ENCODE measurements at regions not wholly inside any gene's neighbourhood (a gene's known extent, or its start where the extent isn't known, plus 50 kb on each side); places are given as distances from the start of the nearest gene placed in this dataset.

DNA sequence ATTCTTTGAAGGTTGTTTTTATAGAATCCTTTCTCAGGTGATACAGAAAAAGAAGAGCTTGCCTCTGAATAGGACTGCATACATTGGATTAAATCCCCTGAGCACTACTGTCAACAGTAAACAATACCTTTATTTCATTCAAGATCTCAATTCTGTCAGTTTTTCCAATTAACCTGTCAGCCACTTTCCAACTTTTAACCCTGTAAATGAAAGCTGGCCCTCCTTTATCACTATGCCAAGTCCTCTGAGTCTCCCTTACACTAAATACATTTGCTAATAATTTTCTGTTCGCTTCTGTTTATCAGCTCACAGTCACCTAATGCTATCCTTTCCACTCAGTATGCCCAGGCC, 213.7 kb upstream of the ARHGAP42 start:
- Histone ChIP-seq H3K9me3 (ENCODE audit: insufficient read depth in 2 of 2, low read depth in 1 of 2, low read length in 1 of 2) (no peaks in the 10 kb centered on the region), H3K23me2 (ENCODE audit: low read depth, low read length) (no peaks in the 10 kb centered on the region; the same call in 1 of the 2 replicates), H2BK120ac (replicated peaks; ENCODE audit: low read depth, low read length) (no peak overlapping the region), H3K27me3 (replicated peaks in 1 of 4; ENCODE audit: control insufficient read depth in 3 of 4, extremely low read depth in 1 of 4, insufficient read depth in 3 of 4, low read length in 3 of 4) (no peaks in the 10 kb centered on the region), H2AK5ac (ENCODE audit: low read depth, low read length) (no peak overlapping the region), H3K4me1 (replicated peaks in 1 of 4; ENCODE audit: control insufficient read depth in 3 of 4, insufficient read depth in 4 of 4, low read length in 3 of 4) (no peaks in the 10 kb centered on the region), H2BK15ac (ENCODE audit: low read length) (no peak overlapping the region), H3K14ac (ENCODE audit: insufficient read length) (no peak overlapping the region), H4K20me1 (replicated peaks in 1 of 2; ENCODE audit: control insufficient read depth in 1 of 2, insufficient read depth in 2 of 2, low read length in 2 of 2) (no peaks in the 10 kb centered on the region), H3K9ac (replicated peaks in 1 of 4; ENCODE audit: extremely low read depth in 1 of 4, low read depth in 3 of 4, low read length in 3 of 4) (no peak overlapping the region), H3K79me1 (ENCODE audit: low read depth, low read length) (no peaks in the 10 kb centered on the region), H3K18ac (ENCODE audit: extremely low read depth, low read length) (no peak overlapping the region), H2BK12ac (ENCODE audit: low read depth, low read length) (no peak overlapping the region), H3K4me2 (ENCODE audit: insufficient read depth in 1 of 2, low read depth in 2 of 2, low read length in 2 of 2) (no peak overlapping the region), H2AFZ (ENCODE audit: low read length) (no peak overlapping the region), H3K4me3 (ENCODE audit: extremely low read depth in 1 of 4, insufficient read depth in 2 of 4, low read depth in 3 of 4, low read length in 4 of 4) (no peak overlapping the region), H3K36me3 (ENCODE audit: control insufficient read depth in 2 of 4, insufficient read depth in 4 of 4, low read length in 3 of 4) (no peaks in the 10 kb centered on the region), H4K91ac (replicated peaks; ENCODE audit: insufficient read length, low read length) (no peak overlapping the region), H3K23ac (ENCODE audit: insufficient read length) (no peak overlapping the region), H2BK5ac (ENCODE audit: low read depth, low read length) (no peak overlapping the region), H4K8ac (ENCODE audit: extremely low read depth, insufficient read depth, low read length) (no peak overlapping the region), H3K56ac (replicated peaks; ENCODE audit: insufficient read length, low read depth, low read length) (no peak overlapping the region), H4K5ac (ENCODE audit: insufficient read length, low read depth, low read length) (no peak overlapping the region), H2BK20ac (ENCODE audit: low read length) (no peak overlapping the region), H3K27ac (ENCODE audit: low read depth, low read length) (no peak overlapping the region), H3K79me2 (ENCODE audit: control insufficient read depth in 1 of 2, insufficient read depth in 2 of 2, low read length in 2 of 2) (no peaks in the 10 kb centered on the region), H3K4ac (replicated peaks; ENCODE audit: insufficient read length, low read depth, low read length) (no peak overlapping the region)
- no peak for DNase-seq (ENCODE audit: low read depth in 1 of 2, low spot score in 2 of 2)
- POLR2A ChIA-PET (ENCODE audit: partially characterized antibody), result no interaction called here
- FAIRE-seq, result no peak
- TF ChIP-seq RFX5 (IDR thresholded peaks at IDR 0.05; ENCODE audit: borderline replicate concordance, low read depth, low read length), result no peak
- no peak for TF ChIP-seq NANOG (IDR thresholded peaks at IDR 0.05; ENCODE audit: insufficient read depth, low read depth, low read length, poor library complexity, severe bottlenecking)
- no peak for TF ChIP-seq POLR2AphosphoS5 (IDR thresholded peaks at IDR 0.05; ENCODE audit: low read depth, low read length)
- 96% methylated on average over 1 of the region's 1 CpG; no CpG with 5 or more reads in 1 of the 2 experiments for WGBS, 2 experiments (ENCODE audit: extremely low coverage in 1 of 2, insufficient coverage in 1 of 2, insufficient read length in 1 of 2, insufficient replicate concordance in 2 of 2, low coverage in 1 of 2, low lambda C conversion rate in 2 of 2, missing lambda C conversion rate in 1 of 2)
- CTCF ChIA-PET (ENCODE audit: partially characterized antibody), result interaction anchor here (0.6 to 1.4 kb wide), 3 partner anchors 14 to 606 kb away, joined by 3 to 4 read pairs (median 3); no protein-coding TSS in a partner anchor
